Suppressor macrophage (primary cell): ENCODE measurements at regions not wholly inside any gene's neighbourhood (a gene's known extent, or its start where the extent isn't known, plus 50 kb on each side); places are given as distances from the start of the nearest gene placed in this dataset.
A peak's percentile ranks its signal among the peaks of the same experiment; 100 is the strongest.
"Not testable (repeated sequence)": the region's sequence is repeated elsewhere in the genome, so short reads cannot be mapped to it uniquely, and the experiment has no call there.

Source experiments
- DNase-seq, 4 experiments: peaks; one replicate each; pipeline ENCODE4 v3.0.0-alpha.2; 2020 to 2022

- DNase-seq, result not testable (repeated sequence)
Observed at GRCh38 chr15:30195355-30196008, 60.6 kb downstream of the GOLGA8T start.

- DNase-seq, result peak; percentile 18 to 79 (median 50)
Observed at GRCh38 chr15:30196009-30196375, 61.1 kb downstream of the GOLGA8T start.

GRCh38 chr15:30196769-30197168 lies 61.9 kb downstream of the GOLGA8T start:
- DNase-seq, result not testable (repeated sequence)

- not testable (repeated sequence) for DNase-seq
Observed at GRCh38 chr15:30201517-30201916, 66.7 kb downstream of the GOLGA8T start.

- not testable (repeated sequence) for DNase-seq
Observed at GRCh38 chr15:30213733-30214132, 78.9 kb downstream of the GOLGA8T start.

- DNase-seq, result not testable (repeated sequence)
Observed at GRCh38 chr15:30221803-30222202, 87.0 kb downstream of the GOLGA8T start.

GRCh38 chr15:30222798-30223591 lies 88.1 kb downstream of the GOLGA8T start:
- not testable (repeated sequence) for DNase-seq

- not testable (repeated sequence) for DNase-seq
Observed at GRCh38 chr15:30225233-30225891, 90.5 kb downstream of the GOLGA8T start.

- peak in 1 of 4 experiments; percentile 0 for DNase-seq
Observed at GRCh38 chr15:30261432-30262141, 126.7 kb downstream of the GOLGA8T start.

- DNase-seq, result not testable (repeated sequence)
Observed at GRCh38 chr15:30262142-30262460, 127.2 kb downstream of the GOLGA8T start.

- not testable (repeated sequence) for DNase-seq
Observed at GRCh38 chr15:30264000-30264399, 129.1 kb downstream of the GOLGA8T start.

- not testable (repeated sequence) for DNase-seq
Observed at GRCh38 chr15:30295150-30295844, 98.0 kb downstream of the CHRFAM7A start.

GRCh38 chr15:30303968-30304367 lies 89.4 kb downstream of the CHRFAM7A start:
- DNase-seq, result not testable (repeated sequence)
